ENCODE measurements at regions not wholly inside any gene's neighbourhood (a gene's known extent, or its start where the extent isn't known, plus 50 kb on each side); places are given as distances from the start of the nearest gene placed in this dataset.

- no peak for TF ChIP-seq KDM1A (IDR thresholded peaks at IDR 0.05; ENCODE audit: borderline replicate concordance, low read length)
- TF ChIP-seq CBX5 (IDR thresholded peaks at IDR 0.05; ENCODE audit: low read depth, low read length) = no peak
- no peak for TF ChIP-seq SIRT6 (IDR thresholded peaks at IDR 0.05; ENCODE audit: low read length)
- no peak for TF ChIP-seq BCL11A (IDR thresholded peaks at IDR 0.05; ENCODE audit: low read depth in 2 of 2, low read length in 2 of 2)
These were observed 295.1 kb upstream of the PROK2 start (continued) for GRCh38 chr3:72080095-72080494.

Data from H1 (cell line).